Neural progenitor cell (in vitro differentiated cells): ENCODE measurements at regions not wholly inside any gene's neighbourhood (a gene's known extent, or its start where the extent isn't known, plus 50 kb on each side); places are given as distances from the start of the nearest gene placed in this dataset.

Source experiments
- DNase-seq: peaks from one replicate; pipeline ENCODE4 v3.0.0-alpha.2; 2016; ENCODE audit warnings: low spot score
- H2AFZ ChIP-seq: fragments of 200-600 bp; sonication (generic); replicated peaks from 2 replicates; pipeline ENCODE4 v1.6.1; 2016; ENCODE audit warnings: antibody characterized with exemption
- H3F3A ChIP-seq: fragments of 200-600 bp; sonication (generic); 2 replicates; pipeline ENCODE4 v1.6.1; 2016; ENCODE audit warnings: antibody characterized with exemption, low read depth
- H3K27ac ChIP-seq: fragments of 200-600 bp; sonication (generic); 2 replicates; pipeline ENCODE4 v1.5.1; 2016; ENCODE audit warnings: mild to moderate bottlenecking
- H3K27me3 ChIP-seq: fragments of 200-600 bp; sonication (generic); 2 replicates; pipeline ENCODE4 v1.6.1; 2016; ENCODE audit warnings: mild to moderate bottlenecking, moderate library complexity
- H3K36me3 ChIP-seq: fragments of 200-600 bp; sonication (generic); 2 replicates; pipeline ENCODE4 v1.5.1; 2016
- H3K4me1 ChIP-seq: fragments of 200-600 bp; sonication (generic); 2 replicates; pipeline ENCODE4 v1.6.1; 2016; ENCODE audit warnings: mixed run types
- H3K4me2 ChIP-seq: fragments of 200-600 bp; sonication (generic); 2 replicates; pipeline ENCODE4 v1.6.1; 2016
- H3K4me3 ChIP-seq: fragments of 200-600 bp; sonication (generic); 2 replicates; pipeline ENCODE4 v1.5.1; 2016
- H3K79me2 ChIP-seq: fragments of 200-600 bp; sonication (generic); 2 replicates; pipeline ENCODE4 v1.6.1; 2016; ENCODE audit warnings: low read depth
- H3K9ac ChIP-seq: fragments of 200-600 bp; sonication (generic); 2 replicates; pipeline ENCODE4 v1.6.1; 2016
- H3K9me3 ChIP-seq: fragments of 200-600 bp; sonication (generic); 2 replicates; pipeline ENCODE4 v1.5.1; 2016; ENCODE audit warnings: low read depth
- H4K20me1 ChIP-seq: fragments of 200-600 bp; sonication (generic); 2 replicates; pipeline ENCODE4 v1.6.1; 2016; ENCODE audit warnings: low read depth
- H3K27ac Mint-ChIP-seq: 3 replicates; pipeline ENCODE4 v1.8.0; 2021; ENCODE audit warnings: mixed read lengths
- H3K27me3 Mint-ChIP-seq: 2 replicates; pipeline ENCODE4 v1.8.0; 2022; ENCODE audit warnings: low read depth, mild to moderate bottlenecking, inconsistent platforms, moderate library complexity, mixed read lengths; ENCODE audit not compliant: insufficient read depth
- H3K36me3 Mint-ChIP-seq: 3 replicates; pipeline ENCODE4 v1.8.0; 2021; ENCODE audit warnings: mixed read lengths
- H3K4me1 Mint-ChIP-seq: 3 replicates; pipeline ENCODE4 v1.8.0; 2021; ENCODE audit warnings: mixed read lengths
- H3K4me3 Mint-ChIP-seq: 3 replicates; pipeline ENCODE4 v1.8.0; 2021; ENCODE audit warnings: mild to moderate bottlenecking, moderate library complexity, mixed read lengths
- H3K9me3 Mint-ChIP-seq: 3 replicates; pipeline ENCODE4 v1.8.0; 2020; ENCODE audit warnings: mixed read lengths
- EZH2 ChIP-seq: fragments of 200-600 bp; sonication (generic); IDR thresholded peaks from 2 replicates; pipeline ENCODE4 v1.6.1; 2017; ENCODE audit warnings: antibody characterized with exemption, mild to moderate bottlenecking, moderate library complexity
- EZH2phosphoT487 ChIP-seq: fragments of 200-600 bp; sonication (generic); IDR thresholded peaks from 2 replicates; pipeline ENCODE4 v1.6.1; 2017; ENCODE audit warnings: antibody characterized with exemption
- TF ChIP-seq, protein P1 (sequence below): fragments of 200-600 bp; sonication (generic); IDR thresholded peaks from 2 replicates; pipeline ENCODE4 v1.5.1; 2017; ENCODE audit warnings: antibody characterized with exemption, mild to moderate bottlenecking

DNA sequence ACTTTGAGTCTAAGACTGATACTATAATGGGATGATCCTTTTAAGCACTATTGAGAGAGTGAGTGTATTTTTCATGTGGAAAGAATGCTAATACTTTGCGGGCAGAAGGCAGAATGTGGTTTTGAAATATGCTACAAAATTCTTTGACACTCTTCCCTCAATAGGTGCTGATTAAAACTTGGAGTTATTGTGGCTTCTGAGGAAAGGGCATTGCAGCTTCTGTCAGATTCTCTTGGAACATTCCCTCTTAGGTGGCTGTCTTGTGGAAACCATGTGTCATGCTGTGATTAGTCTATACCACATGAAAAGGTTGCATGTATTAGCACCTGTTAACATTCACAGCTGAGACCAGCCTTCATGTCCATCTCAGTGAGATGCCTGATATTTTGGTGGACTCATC is 547.0 kb downstream of the STIM2 start:
- Histone ChIP-seq H3F3A (no peaks in the 10 kb centered on the region), H2AFZ (no peak overlapping the region), H3K79me2 (no peaks in the 10 kb centered on the region), H3K4me3 (no peak overlapping the region), H3K27me3 (no peaks in the 10 kb centered on the region), H3K36me3 (peaks cover 6% of the 10 kb centered on the region), H3K4me2 (no peak overlapping the region), H3K9me3 (no peaks in the 10 kb centered on the region), H3K27ac (no peak overlapping the region), H4K20me1 (no peaks in the 10 kb centered on the region), H3K4me1 (no peaks in the 10 kb centered on the region), H3K9ac (no peak overlapping the region)
- H3K27me3 Mint-ChIP-seq, result no peaks in the 10 kb centered on the region
- TF ChIP-seq, protein P1, sequence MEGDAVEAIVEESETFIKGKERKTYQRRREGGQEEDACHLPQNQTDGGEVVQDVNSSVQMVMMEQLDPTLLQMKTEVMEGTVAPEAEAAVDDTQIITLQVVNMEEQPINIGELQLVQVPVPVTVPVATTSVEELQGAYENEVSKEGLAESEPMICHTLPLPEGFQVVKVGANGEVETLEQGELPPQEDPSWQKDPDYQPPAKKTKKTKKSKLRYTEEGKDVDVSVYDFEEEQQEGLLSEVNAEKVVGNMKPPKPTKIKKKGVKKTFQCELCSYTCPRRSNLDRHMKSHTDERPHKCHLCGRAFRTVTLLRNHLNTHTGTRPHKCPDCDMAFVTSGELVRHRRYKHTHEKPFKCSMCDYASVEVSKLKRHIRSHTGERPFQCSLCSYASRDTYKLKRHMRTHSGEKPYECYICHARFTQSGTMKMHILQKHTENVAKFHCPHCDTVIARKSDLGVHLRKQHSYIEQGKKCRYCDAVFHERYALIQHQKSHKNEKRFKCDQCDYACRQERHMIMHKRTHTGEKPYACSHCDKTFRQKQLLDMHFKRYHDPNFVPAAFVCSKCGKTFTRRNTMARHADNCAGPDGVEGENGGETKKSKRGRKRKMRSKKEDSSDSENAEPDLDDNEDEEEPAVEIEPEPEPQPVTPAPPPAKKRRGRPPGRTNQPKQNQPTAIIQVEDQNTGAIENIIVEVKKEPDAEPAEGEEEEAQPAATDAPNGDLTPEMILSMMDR, result no peak
- TF ChIP-seq EZH2phosphoT487 (no peak), EZH2 (no peak)
- DNase-seq, result no peak
- peaks cover 13% of the 10 kb centered on the region for H3K9me3 Mint-ChIP-seq
- H3K36me3 Mint-ChIP-seq, result no peaks in the 10 kb centered on the region
- H3K27ac Mint-ChIP-seq, result no peak overlapping the region
- no peaks in the 10 kb centered on the region for H3K4me1 Mint-ChIP-seq
- no peak overlapping the region for H3K4me3 Mint-ChIP-seq

- Mint-ChIP-seq H3K4me3 (no peak overlapping the region), H3K27me3 (no peaks in the 10 kb centered on the region), H3K36me3 (peaks cover 2% of the 10 kb centered on the region), H3K9me3 (peaks cover 15% of the 10 kb centered on the region), H3K27ac (no peak overlapping the region), H3K4me1 (no peaks in the 10 kb centered on the region)
- Histone ChIP-seq H3K4me3 (no peak overlapping the region), H3K79me2 (no peaks in the 10 kb centered on the region), H3F3A (peaks cover 6% of the 10 kb centered on the region), H3K27ac (no peak overlapping the region), H2AFZ (no peak overlapping the region), H3K27me3 (no peaks in the 10 kb centered on the region), H3K4me1 (no peaks in the 10 kb centered on the region), H4K20me1 (no peaks in the 10 kb centered on the region), H3K9ac (no peak overlapping the region), H3K9me3 (peaks cover 3% of the 10 kb centered on the region), H3K4me2 (no peak overlapping the region), H3K36me3 (no peaks in the 10 kb centered on the region)
- TF ChIP-seq EZH2, result no peak
- no peak for TF ChIP-seq EZH2phosphoT487
- TF ChIP-seq, protein P1, result no peak
- DNase-seq, result no peak
Measured at GRCh38 chr4:27412613-27413012, 552.0 kb downstream of the STIM2 start.

DNA sequence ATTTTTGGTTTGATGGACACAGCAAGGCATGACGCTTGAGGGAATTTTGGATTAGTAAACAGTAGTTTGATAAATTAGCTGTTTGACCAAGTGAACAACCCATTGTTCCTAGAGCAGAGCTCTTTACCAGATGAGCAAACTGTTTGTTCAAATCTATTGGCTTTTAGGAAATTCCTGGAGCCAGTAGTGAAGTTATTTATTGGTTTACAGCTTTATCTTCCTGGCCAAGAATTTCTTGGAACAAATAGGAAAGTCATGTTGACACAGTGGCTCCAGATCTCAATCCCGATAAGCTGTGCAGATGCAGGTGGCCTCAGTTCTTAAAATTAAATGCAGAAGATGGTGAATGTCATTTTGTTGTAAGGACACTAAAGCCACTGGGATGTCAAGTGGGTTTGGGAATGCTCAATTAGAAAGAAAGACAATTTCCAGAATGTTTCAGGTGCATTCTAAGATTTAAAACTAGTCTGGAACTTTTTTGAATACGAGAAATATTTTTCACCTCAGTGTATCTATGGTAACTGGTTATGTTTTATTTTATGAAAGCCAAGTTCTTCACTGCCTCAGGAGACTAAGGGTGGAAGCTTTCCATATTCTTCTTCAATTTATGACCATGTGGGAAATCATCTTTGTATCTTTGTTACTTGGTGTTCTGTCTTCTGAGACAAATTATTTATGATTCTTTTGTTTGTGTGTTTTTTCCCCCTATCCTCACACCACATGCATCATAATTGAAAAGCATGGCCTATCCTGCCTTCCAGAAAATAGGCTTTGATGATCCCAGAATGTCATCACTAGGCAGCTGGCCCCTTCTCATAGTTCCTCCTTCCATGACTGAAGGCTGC is 554.5 kb downstream of the STIM2 start:
- Mint-ChIP-seq H3K9me3 (peaks cover 22% of the 10 kb centered on the region), H3K36me3 (peaks cover 2% of the 10 kb centered on the region), H3K4me3 (no peak overlapping the region), H3K27ac (no peak overlapping the region), H3K27me3 (no peaks in the 10 kb centered on the region), H3K4me1 (no peaks in the 10 kb centered on the region)
- Histone ChIP-seq H3K27me3 (no peaks in the 10 kb centered on the region), H3K4me1 (no peaks in the 10 kb centered on the region), H2AFZ (no peak overlapping the region), H3K27ac (no peak overlapping the region), H3F3A (peaks cover 6% of the 10 kb centered on the region), H4K20me1 (no peaks in the 10 kb centered on the region), H3K9me3 (peaks cover 3% of the 10 kb centered on the region), H3K4me3 (no peak overlapping the region), H3K79me2 (no peaks in the 10 kb centered on the region), H3K9ac (no peak overlapping the region), H3K4me2 (no peak overlapping the region), H3K36me3 (no peaks in the 10 kb centered on the region)
- TF ChIP-seq EZH2phosphoT487 (no peak), EZH2 (no peak)
- TF ChIP-seq, protein P1, result no peak
- no peak for DNase-seq
